ENCODE measurements at regions not wholly inside any gene's neighbourhood (a gene's known extent, or its start where the extent isn't known, plus 50 kb on each side); places are given as distances from the start of the nearest gene placed in this dataset.

DNA sequence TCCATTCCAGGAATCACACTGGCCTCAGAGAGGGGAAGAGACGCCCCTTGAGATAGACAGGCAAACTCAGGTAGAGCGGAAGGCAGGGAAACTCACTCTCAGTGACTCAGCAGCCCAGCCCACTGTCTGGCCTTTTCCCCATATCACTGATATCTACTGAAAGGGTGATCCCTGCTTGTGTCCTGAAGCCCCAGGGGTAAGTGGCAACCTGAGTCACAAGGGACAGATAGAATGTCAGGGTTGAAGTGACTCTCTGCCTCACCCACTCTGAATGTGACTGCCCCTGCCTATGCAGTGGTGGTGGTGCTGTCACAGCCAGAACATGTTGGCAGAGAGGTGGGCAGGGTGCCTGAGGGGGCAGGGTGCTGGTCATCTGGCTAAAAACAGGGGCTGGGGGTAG is 157.5 kb upstream of the FGGY start (continued):
- TF ChIP-seq POLR2AphosphoS5 (IDR thresholded peaks at IDR 0.05; ENCODE audit: low read depth, low read length) (no peak), PHF8 (conservative IDR thresholded peaks at IDR 0.05; ENCODE audit: low read depth, low read length) (no peak)
- TF ChIP-seq, protein P1, sequence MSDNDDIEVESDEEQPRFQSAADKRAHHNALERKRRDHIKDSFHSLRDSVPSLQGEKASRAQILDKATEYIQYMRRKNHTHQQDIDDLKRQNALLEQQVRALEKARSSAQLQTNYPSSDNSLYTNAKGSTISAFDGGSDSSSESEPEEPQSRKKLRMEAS (IDR thresholded peaks at IDR 0.05), result no peak

Data from H1 (cell line).